Panc1 (cell line): ENCODE measurements at regions not wholly inside any gene's neighbourhood (a gene's known extent, or its start where the extent isn't known, plus 50 kb on each side); places are given as distances from the start of the nearest gene placed in this dataset.

Source experiments
- POLR2AphosphoS5 ChIP-seq: IDR thresholded peaks from 2 replicates; pipeline ENCODE4 v1.6.1; 2012; ENCODE audit warnings: mild to moderate bottlenecking, low read depth, low read length, moderate library complexity
- SIN3A ChIP-seq: IDR thresholded peaks from 2 replicates; pipeline ENCODE4 v1.6.1; 2012; ENCODE audit warnings: low read depth, mild to moderate bottlenecking, low read length, moderate library complexity, borderline replicate concordance; ENCODE audit not compliant: insufficient read depth
- TCF7L2 ChIP-seq: IDR thresholded peaks from 2 replicates; pipeline ENCODE4 v1.6.1; 2011; ENCODE audit warnings: mild to moderate bottlenecking, low read depth, low read length, inconsistent platforms
- TF ChIP-seq, protein P1 (sequence below): fragments of 450-650 bp; IDR thresholded peaks from 2 replicates; pipeline ENCODE4 v1.5.1; 2017; ENCODE audit warnings: mild to moderate bottlenecking
- TF ChIP-seq, protein P2 (sequence below), 2 experiments: IDR thresholded peaks; 2 replicates each; pipeline ENCODE4 v1.6.1; 2011 to 2012; ENCODE audit warnings: low read depth in 2 of 2, control low read depth in 1 of 2, low read length in 1 of 2, mild to moderate bottlenecking in 1 of 2, moderate library complexity in 1 of 2; ENCODE audit not compliant: insufficient read depth in 1 of 2

DNA sequence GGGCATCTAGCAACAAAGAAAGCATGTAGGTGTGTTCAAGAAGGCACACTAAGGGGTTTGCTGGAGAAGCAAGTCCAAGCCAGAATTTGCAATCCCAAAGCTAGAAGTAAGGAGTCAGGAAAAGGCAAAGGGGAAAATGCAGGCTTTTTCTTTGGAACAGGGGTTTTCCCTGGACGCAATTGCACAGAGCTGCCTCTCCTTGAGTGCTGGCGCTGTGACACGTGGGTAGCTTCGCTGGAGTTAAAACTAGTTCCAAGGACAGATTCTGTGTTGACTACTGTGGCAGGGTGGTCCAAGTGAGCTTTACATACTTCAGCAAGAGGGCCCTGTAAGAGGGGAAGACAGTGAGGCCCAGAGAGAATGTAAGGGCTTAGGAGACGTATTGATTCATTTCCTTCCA, 277.1 kb downstream of the ADGRA3 start:
- TF ChIP-seq, protein P1, sequence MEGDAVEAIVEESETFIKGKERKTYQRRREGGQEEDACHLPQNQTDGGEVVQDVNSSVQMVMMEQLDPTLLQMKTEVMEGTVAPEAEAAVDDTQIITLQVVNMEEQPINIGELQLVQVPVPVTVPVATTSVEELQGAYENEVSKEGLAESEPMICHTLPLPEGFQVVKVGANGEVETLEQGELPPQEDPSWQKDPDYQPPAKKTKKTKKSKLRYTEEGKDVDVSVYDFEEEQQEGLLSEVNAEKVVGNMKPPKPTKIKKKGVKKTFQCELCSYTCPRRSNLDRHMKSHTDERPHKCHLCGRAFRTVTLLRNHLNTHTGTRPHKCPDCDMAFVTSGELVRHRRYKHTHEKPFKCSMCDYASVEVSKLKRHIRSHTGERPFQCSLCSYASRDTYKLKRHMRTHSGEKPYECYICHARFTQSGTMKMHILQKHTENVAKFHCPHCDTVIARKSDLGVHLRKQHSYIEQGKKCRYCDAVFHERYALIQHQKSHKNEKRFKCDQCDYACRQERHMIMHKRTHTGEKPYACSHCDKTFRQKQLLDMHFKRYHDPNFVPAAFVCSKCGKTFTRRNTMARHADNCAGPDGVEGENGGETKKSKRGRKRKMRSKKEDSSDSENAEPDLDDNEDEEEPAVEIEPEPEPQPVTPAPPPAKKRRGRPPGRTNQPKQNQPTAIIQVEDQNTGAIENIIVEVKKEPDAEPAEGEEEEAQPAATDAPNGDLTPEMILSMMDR: peak; percentile 30
- TF ChIP-seq, protein P2, sequence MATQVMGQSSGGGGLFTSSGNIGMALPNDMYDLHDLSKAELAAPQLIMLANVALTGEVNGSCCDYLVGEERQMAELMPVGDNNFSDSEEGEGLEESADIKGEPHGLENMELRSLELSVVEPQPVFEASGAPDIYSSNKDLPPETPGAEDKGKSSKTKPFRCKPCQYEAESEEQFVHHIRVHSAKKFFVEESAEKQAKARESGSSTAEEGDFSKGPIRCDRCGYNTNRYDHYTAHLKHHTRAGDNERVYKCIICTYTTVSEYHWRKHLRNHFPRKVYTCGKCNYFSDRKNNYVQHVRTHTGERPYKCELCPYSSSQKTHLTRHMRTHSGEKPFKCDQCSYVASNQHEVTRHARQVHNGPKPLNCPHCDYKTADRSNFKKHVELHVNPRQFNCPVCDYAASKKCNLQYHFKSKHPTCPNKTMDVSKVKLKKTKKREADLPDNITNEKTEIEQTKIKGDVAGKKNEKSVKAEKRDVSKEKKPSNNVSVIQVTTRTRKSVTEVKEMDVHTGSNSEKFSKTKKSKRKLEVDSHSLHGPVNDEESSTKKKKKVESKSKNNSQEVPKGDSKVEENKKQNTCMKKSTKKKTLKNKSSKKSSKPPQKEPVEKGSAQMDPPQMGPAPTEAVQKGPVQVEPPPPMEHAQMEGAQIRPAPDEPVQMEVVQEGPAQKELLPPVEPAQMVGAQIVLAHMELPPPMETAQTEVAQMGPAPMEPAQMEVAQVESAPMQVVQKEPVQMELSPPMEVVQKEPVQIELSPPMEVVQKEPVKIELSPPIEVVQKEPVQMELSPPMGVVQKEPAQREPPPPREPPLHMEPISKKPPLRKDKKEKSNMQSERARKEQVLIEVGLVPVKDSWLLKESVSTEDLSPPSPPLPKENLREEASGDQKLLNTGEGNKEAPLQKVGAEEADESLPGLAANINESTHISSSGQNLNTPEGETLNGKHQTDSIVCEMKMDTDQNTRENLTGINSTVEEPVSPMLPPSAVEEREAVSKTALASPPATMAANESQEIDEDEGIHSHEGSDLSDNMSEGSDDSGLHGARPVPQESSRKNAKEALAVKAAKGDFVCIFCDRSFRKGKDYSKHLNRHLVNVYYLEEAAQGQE (IDR thresholded peaks at IDR 0.05; ENCODE audit: insufficient read depth in 1 of 2, low read depth in 2 of 2, low read length in 1 of 2): no peak
- TF ChIP-seq SIN3A: no peak
- TF ChIP-seq TCF7L2: no peak
- TF ChIP-seq POLR2AphosphoS5: no peak
